GM18520 (cell line): ENCODE measurements at regions not wholly inside any gene's neighbourhood (a gene's known extent, or its start where the extent isn't known, plus 50 kb on each side); places are given as distances from the start of the nearest gene placed in this dataset.

ENCODE experiments used
- ATAC-seq: cut with Tn5 transposase; IDR thresholded peaks from one replicate; pipeline ENCODE4 v1.9.1; 2021; ENCODE audit not compliant: unreplicated experiment

GRCh38 chr2:200054681-200055468 lies 99.5 kb downstream of the MAIP1 start:
- no peak for ATAC-seq

- ATAC-seq: no peak
Observed at GRCh38 chr2:200056105-200056504, 100.7 kb downstream of the MAIP1 start.

GRCh38 chr2:200063155-200063554 lies 107.8 kb downstream of the MAIP1 start:
- no peak for ATAC-seq

- ATAC-seq: no peak
Observed at GRCh38 chr2:200064879-200065278, 109.5 kb downstream of the MAIP1 start.

- ATAC-seq: no peak
Observed at GRCh38 chr2:200065477-200065876, 110.1 kb downstream of the MAIP1 start.

GRCh38 chr2:200066417-200066816 lies 111.0 kb downstream of the MAIP1 start:
- no peak for ATAC-seq

- ATAC-seq: no peak
Observed at GRCh38 chr2:200068642-200069041, 113.3 kb downstream of the MAIP1 start.

GRCh38 chr2:200077210-200077650 lies 121.8 kb downstream of the MAIP1 start:
- ATAC-seq: no peak

GRCh38 chr2:200077838-200078237 lies 122.5 kb downstream of the MAIP1 start:
- ATAC-seq: no peak

- no peak for ATAC-seq
Observed at GRCh38 chr2:200079356-200079755, 124.0 kb downstream of the MAIP1 start.

- no peak for ATAC-seq
Observed at GRCh38 chr2:200081236-200081635, 125.9 kb downstream of the MAIP1 start.

GRCh38 chr2:200081811-200082210 lies 126.4 kb downstream of the MAIP1 start:
- no peak for ATAC-seq

- no peak for ATAC-seq
Observed at GRCh38 chr2:200084036-200084435, 128.7 kb downstream of the MAIP1 start.

GRCh38 chr2:200086911-200087310 lies 131.5 kb downstream of the MAIP1 start:
- no peak for ATAC-seq

- ATAC-seq: no peak
Observed at GRCh38 chr2:200087451-200087850, 132.1 kb downstream of the MAIP1 start.

- ATAC-seq: no peak
Observed at GRCh38 chr2:200089040-200089755, 133.8 kb downstream of the MAIP1 start.

GRCh38 chr2:200089756-200090109 lies 134.4 kb downstream of the MAIP1 start:
- no peak for ATAC-seq

- ATAC-seq: no peak
Observed at GRCh38 chr2:200090683-200091082, 135.3 kb downstream of the MAIP1 start.

- ATAC-seq: no peak
Observed at GRCh38 chr2:200091126-200091525, 135.7 kb downstream of the MAIP1 start.

GRCh38 chr2:200092235-200092634 lies 136.9 kb downstream of the MAIP1 start:
- no peak for ATAC-seq

GRCh38 chr2:200095436-200095835 lies 140.1 kb downstream of the MAIP1 start:
- no peak for ATAC-seq

GRCh38 chr2:200099256-200099655 lies 143.9 kb downstream of the MAIP1 start:
- no peak for ATAC-seq
